Tibial nerve (tissue), 4 donors: ENCODE measurements at regions not wholly inside any gene's neighbourhood (a gene's known extent, or its start where the extent isn't known, plus 50 kb on each side); places are given as distances from the start of the nearest gene placed in this dataset.
"Not testable (repeated sequence)": the region's sequence is repeated elsewhere in the genome, so short reads cannot be mapped to it uniquely, and the experiment has no call there.

Source experiments
- DNase-seq, 2 donors: peaks; one replicate each; pipeline ENCODE4 v3.0.0-alpha.2; 2019; ENCODE audit warnings: low spot score in 2 of 2
- H3K27ac ChIP-seq, 4 donors: fragments of 200-600 bp; sonication (generic) in 3 of 4; one replicate each; pipeline ENCODE4 v1.5.1; 2017 to 2019; ENCODE audit warnings: mild to moderate bottlenecking in 1 of 4
- H3K27me3 ChIP-seq, 2 donors: fragments of 200-600 bp; sonication (generic) in 1 of 2; one replicate each; pipeline versions ENCODE4 v1.5.1 to v1.6.0; 2017 to 2019
- H3K36me3 ChIP-seq, 3 donors: fragments of 200-600 bp; sonication (generic); one replicate each; pipeline ENCODE4 v1.5.1; 2018 to 2019
- H3K4me1 ChIP-seq, 4 donors: fragments of 200-600 bp; sonication (generic) in 3 of 4; one replicate each; pipeline ENCODE4 v1.5.1; 2017 to 2019
- H3K4me3 ChIP-seq, 4 donors: fragments of 200-600 bp; sonication (generic) in 3 of 4; one replicate each; pipeline ENCODE4 v1.5.1; 2017 to 2019; ENCODE audit warnings: mild to moderate bottlenecking in 1 of 4, moderate library complexity in 1 of 4
- H3K9me3 ChIP-seq, 4 donors: fragments of 200-600 bp; sonication (generic) in 3 of 4; one replicate each; pipeline ENCODE4 v1.5.1; 2017 to 2019
- EP300 ChIP-seq, 2 donors: sonication (generic); formaldehyde crosslinking; IDR thresholded peaks; one replicate each; pipeline ENCODE4 v1.6.1; 2017; ENCODE audit warnings: antibody characterized with exemption in 2 of 2, mild to moderate bottlenecking in 1 of 2
- POLR2A ChIP-seq, 2 donors: fragments of 450-650 bp; IDR thresholded peaks; one replicate each; pipeline ENCODE4 v1.6.1; 2017; ENCODE audit warnings: antibody characterized with exemption in 2 of 2, mild to moderate bottlenecking in 2 of 2, moderate library complexity in 2 of 2
- WGBS, 2 donors: methylation state at CpG; one replicate each; pipeline ENCODE4 v1.1.5; 2018; 5-methylcytosine and 5-hydroxymethylcytosine counted together
- TF ChIP-seq, protein P1 (sequence below), 5 experiments: fragments of 200-600 bp in 3 of 5; fragments of 450-650 bp in 2 of 5; sonication (generic) in 3 of 5; IDR thresholded peaks; one replicate each; pipeline ENCODE4 v1.5.1; 2016 to 2019; ENCODE audit warnings: antibody characterized with exemption in 5 of 5, mild to moderate bottlenecking in 3 of 5, moderate library complexity in 2 of 5

- TF ChIP-seq, protein P1, sequence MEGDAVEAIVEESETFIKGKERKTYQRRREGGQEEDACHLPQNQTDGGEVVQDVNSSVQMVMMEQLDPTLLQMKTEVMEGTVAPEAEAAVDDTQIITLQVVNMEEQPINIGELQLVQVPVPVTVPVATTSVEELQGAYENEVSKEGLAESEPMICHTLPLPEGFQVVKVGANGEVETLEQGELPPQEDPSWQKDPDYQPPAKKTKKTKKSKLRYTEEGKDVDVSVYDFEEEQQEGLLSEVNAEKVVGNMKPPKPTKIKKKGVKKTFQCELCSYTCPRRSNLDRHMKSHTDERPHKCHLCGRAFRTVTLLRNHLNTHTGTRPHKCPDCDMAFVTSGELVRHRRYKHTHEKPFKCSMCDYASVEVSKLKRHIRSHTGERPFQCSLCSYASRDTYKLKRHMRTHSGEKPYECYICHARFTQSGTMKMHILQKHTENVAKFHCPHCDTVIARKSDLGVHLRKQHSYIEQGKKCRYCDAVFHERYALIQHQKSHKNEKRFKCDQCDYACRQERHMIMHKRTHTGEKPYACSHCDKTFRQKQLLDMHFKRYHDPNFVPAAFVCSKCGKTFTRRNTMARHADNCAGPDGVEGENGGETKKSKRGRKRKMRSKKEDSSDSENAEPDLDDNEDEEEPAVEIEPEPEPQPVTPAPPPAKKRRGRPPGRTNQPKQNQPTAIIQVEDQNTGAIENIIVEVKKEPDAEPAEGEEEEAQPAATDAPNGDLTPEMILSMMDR (IDR thresholded peaks at IDR 0.05) = no peak
- TF ChIP-seq POLR2A (IDR thresholded peaks at IDR 0.05) = no peak
- no peak for TF ChIP-seq EP300 (IDR thresholded peaks at IDR 0.05)
- no peaks in the 10 kb centered on the region for H3K27me3 ChIP-seq
- no peaks in the 10 kb centered on the region for H3K4me1 ChIP-seq
- DNase-seq = no peak
- no peak overlapping the region for H3K4me3 ChIP-seq
- H3K36me3 ChIP-seq = no peaks in the 10 kb centered on the region
- WGBS, 2 donors = 78 to 85% methylated on average over 5 of the region's 5 CpGs
- H3K9me3 ChIP-seq = peaks cover 0 to 17% (median 0%) of the 10 kb centered on the region in 4 donors
- no peak overlapping the region for H3K27ac ChIP-seq
Measured at GRCh38 chr6:5843078-5843477, 163.6 kb downstream of the NRN1 start.

GRCh38 chr6:5840734-5841390 lies 165.9 kb downstream of the NRN1 start:
- DNase-seq = no peak
- TF ChIP-seq POLR2A (IDR thresholded peaks at IDR 0.05) (no peak), EP300 (IDR thresholded peaks at IDR 0.05) (no peak)
- TF ChIP-seq, protein P1 (IDR thresholded peaks at IDR 0.05) = no peak
- Histone ChIP-seq H3K27ac (no peak overlapping the region), H3K36me3 (no peaks in the 10 kb centered on the region), H3K4me1 (no peaks in the 10 kb centered on the region), H3K4me3 (no peak overlapping the region), H3K9me3 (peaks cover 0 to 10% (median 0%) of the 10 kb centered on the region in 4 donors), H3K27me3 (no peaks in the 10 kb centered on the region)
- WGBS, 2 donors = 60 to 63% methylated on average over 4 of the region's 8 CpGs

- WGBS, 2 donors = 83 to 86% methylated on average over 8 of the region's 8 CpGs
- no peaks in the 10 kb centered on the region for H3K4me1 ChIP-seq
- H3K27ac ChIP-seq = no peak overlapping the region
- H3K27me3 ChIP-seq = no peaks in the 10 kb centered on the region
- TF ChIP-seq, protein P1 (IDR thresholded peaks at IDR 0.05) = no peak
- TF ChIP-seq POLR2A (IDR thresholded peaks at IDR 0.05) (no peak), EP300 (IDR thresholded peaks at IDR 0.05) (no peak)
- DNase-seq = no peak
- no peak overlapping the region for H3K4me3 ChIP-seq
- no peaks in the 10 kb centered on the region for H3K36me3 ChIP-seq
- peaks cover 0 to 3% (median 0%) of the 10 kb centered on the region in 4 donors for H3K9me3 ChIP-seq
Measured at GRCh38 chr6:5838656-5839396, 167.9 kb downstream of the NRN1 start.

GRCh38 chr6:5837323-5837722 lies 169.4 kb downstream of the NRN1 start:
- no peaks in the 10 kb centered on the region for H3K27me3 ChIP-seq
- no peaks in the 10 kb centered on the region for H3K4me1 ChIP-seq
- DNase-seq = no peak
- H3K9me3 ChIP-seq = no peaks in the 10 kb centered on the region
- no peak overlapping the region for H3K27ac ChIP-seq
- H3K36me3 ChIP-seq = no peaks in the 10 kb centered on the region
- H3K4me3 ChIP-seq = no peak overlapping the region
- 86 to 97% methylated on average over 9 of the region's 9 CpGs for WGBS, 2 donors
- no peak for TF ChIP-seq EP300 (IDR thresholded peaks at IDR 0.05)

GRCh38 chr6:5836597-5836996 lies 170.1 kb downstream of the NRN1 start:
- H3K4me3 ChIP-seq, DNase-seq, H3K9me3 ChIP-seq, H3K27ac ChIP-seq, H3K27me3 ChIP-seq, H3K36me3 ChIP-seq, H3K4me1 ChIP-seq: not testable (repeated sequence)
- 85 to 94% methylated on average over 1 to 5 of the region's 5 CpGs for WGBS, 2 donors

GRCh38 chr6:5833120-5833519 lies 173.6 kb downstream of the NRN1 start:
- Histone ChIP-seq H3K36me3 (no peaks in the 10 kb centered on the region), H3K27ac (no peak overlapping the region), H3K4me3 (no peak overlapping the region), H3K9me3 (no peaks in the 10 kb centered on the region), H3K27me3 (no peaks in the 10 kb centered on the region), H3K4me1 (peaks cover 0 to 11% (median 2%) of the 10 kb centered on the region in 4 donors)
- 88 to 91% methylated on average over 3 of the region's 3 CpGs for WGBS, 2 donors
- TF ChIP-seq EP300 (IDR thresholded peaks at IDR 0.05) = no peak
- TF ChIP-seq POLR2A (IDR thresholded peaks at IDR 0.05) = no peak
- TF ChIP-seq, protein P1 (IDR thresholded peaks at IDR 0.05) = no peak
- no peak for DNase-seq
